Activated CD8-positive, alpha-beta T cell treated with anti-CD3 and anti-CD28 coated beads for 36 hours (primary cell): ENCODE measurements at regions not wholly inside any gene's neighbourhood (a gene's known extent, or its start where the extent isn't known, plus 50 kb on each side); places are given as distances from the start of the nearest gene placed in this dataset.
"Not testable (repeated sequence)": the region's sequence is repeated elsewhere in the genome, so short reads cannot be mapped to it uniquely, and the experiment has no call there.

Experiments used
- ATAC-seq: fragments of 200-7000 bp; cut with Tn5 transposase; one replicate; pipeline ENCODE4 v1.10.0; 2021; ENCODE audit warnings: mild to moderate bottlenecking, moderate library complexity
- CTCF ChIA-PET: fragments of 350-600 bp; sonication (Branson Sonifier 250); formaldehyde crosslinking; loops from one replicate; lab custom pipeline; 2021; ENCODE audit warnings: antibody characterized with exemption; lab: Charles Lee
- POLR2A ChIA-PET: fragments of 350-600 bp; sonication (Branson Sonifier 250); formaldehyde crosslinking; loops from one replicate; lab custom pipeline; 2021; ENCODE audit warnings: antibody characterized with exemption; lab: Charles Lee
- DNase-seq: peaks from one replicate; pipeline ENCODE4 v3.0.0-alpha.2; 2020
- H3K27ac Mint-ChIP-seq: one replicate; pipeline ENCODE4 v1.8.0; 2021; ENCODE audit warnings: mild to moderate bottlenecking, mixed read lengths
- H3K27me3 Mint-ChIP-seq: one replicate; pipeline ENCODE4 v1.8.0; 2021; ENCODE audit warnings: mixed read lengths
- H3K36me3 Mint-ChIP-seq: one replicate; pipeline ENCODE4 v1.8.0; 2021; ENCODE audit warnings: low read depth, mixed read lengths
- H3K4me1 Mint-ChIP-seq: one replicate; pipeline ENCODE4 v1.8.0; 2021; ENCODE audit warnings: low read depth, mixed read lengths
- H3K4me3 Mint-ChIP-seq: one replicate; pipeline ENCODE4 v1.8.0; 2021; ENCODE audit warnings: mild to moderate bottlenecking, moderate library complexity, mixed read lengths
- H3K9me3 Mint-ChIP-seq: one replicate; pipeline ENCODE4 v1.8.0; 2021; ENCODE audit warnings: mixed read lengths
- intact Hi-C: fragments of 100-400 bp; cut with micrococcal nuclease; formaldehyde crosslinking; loops from one replicate; pipeline ENCODE4 v1.10.0; 2022
- TF ChIP-seq, protein P1 (sequence below): fragments of 200-600 bp; IDR thresholded peaks from one replicate; pipeline ENCODE4 v1.8.0; 2022; ENCODE audit warnings: antibody characterized with exemption, mild to moderate bottlenecking

DNA sequence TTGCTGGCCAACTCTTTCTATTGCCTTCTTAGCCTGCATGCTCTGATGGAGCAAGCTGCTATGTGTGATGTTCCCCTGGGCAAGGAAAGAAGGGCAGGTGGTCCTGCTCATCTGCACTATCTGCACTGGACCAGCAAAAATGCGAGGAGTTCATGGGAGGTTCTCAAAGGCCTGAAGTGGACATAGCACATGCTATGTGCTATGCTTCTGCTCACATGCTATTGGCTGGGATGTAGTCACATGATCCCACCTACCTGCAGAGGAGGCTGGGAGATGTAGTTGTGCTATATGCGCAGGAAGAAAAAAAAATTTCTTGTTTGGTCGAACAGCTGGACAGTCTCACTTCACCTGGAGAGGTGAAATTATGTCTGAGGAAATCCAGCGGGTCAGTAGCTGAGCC, 587.7 kb downstream of the MATN1 start:
- Mint-ChIP-seq H3K36me3 (no peaks in the 10 kb centered on the region), H3K4me3 (no peak overlapping the region), H3K4me1 (no peaks in the 10 kb centered on the region), H3K27ac (no peak overlapping the region), H3K9me3 (no peaks in the 10 kb centered on the region), H3K27me3 (no peaks in the 10 kb centered on the region)
- TF ChIP-seq, protein P1, sequence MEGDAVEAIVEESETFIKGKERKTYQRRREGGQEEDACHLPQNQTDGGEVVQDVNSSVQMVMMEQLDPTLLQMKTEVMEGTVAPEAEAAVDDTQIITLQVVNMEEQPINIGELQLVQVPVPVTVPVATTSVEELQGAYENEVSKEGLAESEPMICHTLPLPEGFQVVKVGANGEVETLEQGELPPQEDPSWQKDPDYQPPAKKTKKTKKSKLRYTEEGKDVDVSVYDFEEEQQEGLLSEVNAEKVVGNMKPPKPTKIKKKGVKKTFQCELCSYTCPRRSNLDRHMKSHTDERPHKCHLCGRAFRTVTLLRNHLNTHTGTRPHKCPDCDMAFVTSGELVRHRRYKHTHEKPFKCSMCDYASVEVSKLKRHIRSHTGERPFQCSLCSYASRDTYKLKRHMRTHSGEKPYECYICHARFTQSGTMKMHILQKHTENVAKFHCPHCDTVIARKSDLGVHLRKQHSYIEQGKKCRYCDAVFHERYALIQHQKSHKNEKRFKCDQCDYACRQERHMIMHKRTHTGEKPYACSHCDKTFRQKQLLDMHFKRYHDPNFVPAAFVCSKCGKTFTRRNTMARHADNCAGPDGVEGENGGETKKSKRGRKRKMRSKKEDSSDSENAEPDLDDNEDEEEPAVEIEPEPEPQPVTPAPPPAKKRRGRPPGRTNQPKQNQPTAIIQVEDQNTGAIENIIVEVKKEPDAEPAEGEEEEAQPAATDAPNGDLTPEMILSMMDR, result no peak
- DNase-seq (no peak), ATAC-seq (no peak)
- POLR2A ChIA-PET, result no interaction called here
- intact Hi-C loops, result no loop called here
- CTCF ChIA-PET, result no interaction called here

DNA sequence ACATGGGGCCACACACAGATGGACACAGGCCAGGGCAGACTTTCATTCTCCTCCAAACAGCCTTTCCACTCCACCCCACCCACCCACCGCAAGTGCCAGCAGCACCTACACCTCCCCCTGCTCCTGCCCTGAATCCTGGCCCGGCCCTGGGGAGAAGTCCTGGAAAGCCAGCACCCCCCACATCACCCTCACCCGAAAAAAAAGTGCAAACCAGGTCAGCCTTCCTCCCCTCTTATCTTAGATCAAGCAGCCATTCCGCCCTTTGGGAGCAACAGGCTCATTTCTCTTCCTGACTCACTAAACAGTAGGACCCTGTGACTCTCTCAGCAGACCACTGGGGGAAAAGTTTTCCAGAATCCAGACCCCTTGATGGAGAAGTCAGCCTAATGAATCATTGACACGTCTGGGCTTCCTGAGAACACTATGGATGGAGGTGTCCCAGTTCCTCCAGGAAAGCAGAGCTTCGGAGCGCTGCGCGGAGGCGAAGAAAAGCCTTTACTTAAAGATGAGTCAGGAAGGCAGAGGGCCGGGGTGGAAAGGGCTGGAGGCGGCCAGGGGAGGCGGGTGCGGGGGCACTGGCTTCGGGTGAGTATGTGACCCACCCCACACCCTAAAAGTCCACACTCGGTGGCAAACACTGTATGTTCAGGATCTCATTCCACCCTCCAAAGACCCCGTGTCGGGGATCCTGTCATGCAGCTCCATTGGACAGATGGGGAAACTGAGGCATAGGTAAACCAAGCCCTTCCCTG, 588.7 kb downstream of the MATN1 start:
- POLR2A ChIA-PET, result no interaction called here
- TF ChIP-seq, protein P1, result no peak
- no peak for DNase-seq
- CTCF ChIA-PET, result no interaction called here
- intact Hi-C loops, result no loop called here
- ATAC-seq, result no peak
- Mint-ChIP-seq H3K27ac (no peak overlapping the region), H3K9me3 (no peaks in the 10 kb centered on the region), H3K27me3 (no peaks in the 10 kb centered on the region), H3K4me1 (no peaks in the 10 kb centered on the region), H3K4me3 (no peak overlapping the region), H3K36me3 (no peaks in the 10 kb centered on the region)

DNA sequence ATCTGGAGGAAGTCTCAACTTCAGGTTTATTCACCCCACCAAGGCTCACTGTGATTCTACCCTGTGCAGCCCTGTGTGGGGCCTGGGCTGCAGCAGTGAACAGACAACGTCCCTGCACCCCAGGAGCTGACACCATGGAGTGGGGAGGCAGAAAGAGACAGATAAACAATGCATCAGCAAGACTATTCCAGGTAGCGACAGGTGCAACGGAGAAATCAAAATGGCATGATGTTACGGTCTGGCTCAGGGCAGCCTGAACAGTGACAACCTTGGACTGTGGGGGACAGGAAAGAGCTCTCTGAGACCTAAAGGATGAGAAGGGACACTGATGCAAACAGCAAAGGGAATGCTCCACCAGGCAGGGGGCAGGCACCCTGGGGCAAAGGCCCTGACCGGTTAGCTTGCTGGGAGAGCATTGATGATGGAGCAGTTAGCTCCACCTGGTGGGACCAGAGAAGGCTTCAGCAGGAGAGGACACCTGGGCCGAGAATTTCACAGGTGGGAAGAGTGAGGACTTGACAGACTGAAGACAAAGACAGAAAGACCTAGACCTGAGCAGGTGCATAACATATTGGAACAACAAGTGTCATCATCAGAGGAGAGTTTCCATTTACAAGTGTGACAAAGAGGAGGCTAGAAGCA, 589.9 kb downstream of the MATN1 start:
- CTCF ChIA-PET, result no interaction called here
- Mint-ChIP-seq H3K4me1 (no peaks in the 10 kb centered on the region), H3K27ac (no peak overlapping the region), H3K36me3 (no peaks in the 10 kb centered on the region), H3K4me3 (no peak overlapping the region), H3K27me3 (no peaks in the 10 kb centered on the region), H3K9me3 (no peaks in the 10 kb centered on the region)
- no peak for DNase-seq
- POLR2A ChIA-PET, result no interaction called here
- TF ChIP-seq, protein P1, result no peak
- no peak for ATAC-seq
- intact Hi-C loops, result no loop called here

DNA sequence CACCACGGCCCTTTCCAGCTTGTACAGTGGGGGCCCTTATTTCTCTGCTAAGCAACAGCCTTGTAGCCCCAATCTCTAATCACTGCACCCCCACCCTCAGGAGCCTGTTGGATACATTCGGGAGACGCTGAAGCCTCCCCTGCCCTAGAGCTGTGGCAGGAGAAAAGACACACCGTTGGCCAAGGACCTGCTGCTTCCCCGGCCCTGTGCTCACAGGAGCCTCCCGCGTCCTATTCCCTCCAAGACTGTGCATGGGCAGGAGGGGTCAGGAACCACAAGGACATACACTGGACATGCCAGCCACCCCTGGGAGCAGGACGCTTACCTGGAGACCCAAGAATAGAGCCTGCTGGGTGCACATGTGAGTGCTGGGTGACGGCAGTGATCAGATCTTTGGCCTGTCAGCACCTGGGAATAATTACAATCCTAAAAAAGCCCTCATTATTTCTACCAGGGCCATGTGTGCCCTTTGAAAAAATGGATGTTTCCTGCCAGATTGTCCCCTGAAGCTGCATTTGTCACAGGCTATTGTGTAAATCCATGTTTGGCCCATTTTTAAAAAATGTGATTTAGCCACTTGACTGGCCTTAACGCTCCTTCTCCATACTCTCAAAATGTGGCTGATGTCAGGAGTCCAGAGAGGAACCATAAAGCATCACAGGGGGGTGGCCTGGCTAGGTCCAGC, 590.6 kb downstream of the MATN1 start:
- Mint-ChIP-seq H3K27ac (no peak overlapping the region), H3K36me3 (no peaks in the 10 kb centered on the region), H3K4me3 (no peak overlapping the region), H3K27me3 (no peaks in the 10 kb centered on the region), H3K9me3 (no peaks in the 10 kb centered on the region), H3K4me1 (no peaks in the 10 kb centered on the region)
- no peak for ATAC-seq
- CTCF ChIA-PET, result no interaction called here
- POLR2A ChIA-PET, result no interaction called here
- DNase-seq, result no peak
- intact Hi-C loops, result no loop called here
- TF ChIP-seq, protein P1, result no peak

DNA sequence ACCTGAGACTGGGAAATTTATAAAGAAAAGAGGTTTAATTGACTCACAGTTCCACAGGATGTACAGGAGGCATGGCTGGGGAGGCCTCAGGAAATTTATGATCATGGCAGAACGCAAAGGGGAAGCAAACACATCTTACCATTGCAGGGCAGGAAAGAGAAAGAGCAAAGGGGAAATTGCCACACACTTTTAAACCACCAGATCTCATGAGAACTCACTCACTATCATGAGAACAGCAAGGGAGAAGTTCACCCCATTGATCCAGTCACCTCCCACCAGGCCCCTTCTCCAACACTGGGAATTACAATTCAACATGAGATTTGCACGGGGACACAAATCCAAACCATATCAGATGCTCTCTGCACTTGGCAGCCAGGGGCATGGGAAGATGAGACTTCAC, 592.8 kb downstream of the MATN1 start:
- H3K9me3 Mint-ChIP-seq, POLR2A ChIA-PET, H3K27me3 Mint-ChIP-seq, H3K27ac Mint-ChIP-seq, DNase-seq, H3K36me3 Mint-ChIP-seq, CTCF ChIA-PET, H3K4me3 Mint-ChIP-seq, H3K4me1 Mint-ChIP-seq, ATAC-seq, intact Hi-C loops: not testable (repeated sequence)
